ENCODE measurements at regions not wholly inside any gene's neighbourhood (a gene's known extent, or its start where the extent isn't known, plus 50 kb on each side); places are given as distances from the start of the nearest gene placed in this dataset.

GRCh38 chr5:123790226-123790625 lies 278.2 kb downstream of the CSNK1G3 start:
- TF ChIP-seq ARNTL (CRISPR knock-in tag; IDR thresholded peaks at IDR 0.05; ENCODE audit: borderline replicate concordance, low read depth) (no peak), GLIS3 (CRISPR knock-in tag; IDR thresholded peaks at IDR 0.05) (no peak), ZFP30 (CRISPR knock-in tag; IDR thresholded peaks at IDR 0.05) (no peak), ZNF8 (CRISPR knock-in tag; IDR thresholded peaks at IDR 0.05) (no peak), ZNF70 (CRISPR knock-in tag; IDR thresholded peaks at IDR 0.05) (no peak), TOX (CRISPR knock-in tag; IDR thresholded peaks at IDR 0.05; ENCODE audit: borderline replicate concordance) (no peak), ESRRG (CRISPR knock-in tag; IDR thresholded peaks at IDR 0.05) (no peak), POU6F1 (CRISPR knock-in tag; IDR thresholded peaks at IDR 0.05; ENCODE audit: borderline replicate concordance, low read depth) (no peak), CREB5 (CRISPR knock-in tag; IDR thresholded peaks at IDR 0.05; ENCODE audit: low read depth) (no peak), CSRNP3 (CRISPR knock-in tag; IDR thresholded peaks at IDR 0.05) (no peak)
